IPS DF 6.9 (cell line): ENCODE measurements at regions not wholly inside any gene's neighbourhood (a gene's known extent, or its start where the extent isn't known, plus 50 kb on each side); places are given as distances from the start of the nearest gene placed in this dataset.

Experiments used
- DNase-seq: peaks from one replicate; pipeline ENCODE4 v3.0.0-alpha.2; 2013; ENCODE audit warnings: low read depth, low spot score
- H3K27ac ChIP-seq: one replicate; pipeline ENCODE4 v1.5.1; 2013; ENCODE audit warnings: low read length, control low read depth
- H3K27me3 ChIP-seq: 2 replicates; pipeline ENCODE4 v1.6.1; 2013; ENCODE audit warnings: mild to moderate bottlenecking, low read length; ENCODE audit not compliant: control insufficient read depth, insufficient read depth
- H3K36me3 ChIP-seq: 2 replicates; pipeline ENCODE4 v1.6.1; 2013; ENCODE audit warnings: low read length; ENCODE audit not compliant: control insufficient read depth, insufficient read depth
- H3K4me1 ChIP-seq: 2 replicates; pipeline ENCODE4 v1.6.1; 2013; ENCODE audit warnings: low read length; ENCODE audit not compliant: control insufficient read depth, insufficient read depth
- H3K4me3 ChIP-seq: 2 replicates; pipeline ENCODE4 v1.5.1; 2013; ENCODE audit warnings: mild to moderate bottlenecking, low read length
- H3K9me3 ChIP-seq: 2 replicates; pipeline ENCODE4 v1.6.1; 2013; ENCODE audit warnings: low read length, inconsistent platforms; ENCODE audit not compliant: control insufficient read depth, insufficient read depth
- WGBS: extraction: QIAGEN DNeasy Blood & Tissue Kit; methylation state at CpG from one replicate; pipeline ENCODE4 v1.1.7; 2013; ENCODE audit warnings: mixed read lengths, missing lambda C conversion rate; ENCODE audit not compliant: insufficient read length, insufficient coverage; 5-methylcytosine and 5-hydroxymethylcytosine counted together

DNA sequence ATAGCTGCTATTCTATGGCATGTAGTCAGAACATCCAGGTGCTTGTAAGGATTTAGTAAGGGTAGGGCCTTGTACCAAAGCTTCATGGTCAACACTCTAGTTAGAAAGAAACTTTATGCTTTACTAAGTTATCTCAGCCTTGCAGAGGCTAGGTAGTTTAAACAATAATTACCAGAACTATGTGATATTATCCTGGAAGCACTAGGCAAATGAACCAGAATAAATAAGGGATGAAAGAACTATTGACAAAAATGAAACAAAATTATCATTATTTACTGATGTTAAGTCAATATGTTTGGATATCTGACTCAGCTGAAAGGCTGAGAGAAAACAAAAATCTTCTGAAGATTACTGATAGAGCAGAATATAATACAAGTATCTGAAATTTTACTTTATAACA lies 1089.1 kb upstream of the RAG2 start:
- H3K4me1 ChIP-seq: no peaks in the 10 kb centered on the region
- H3K36me3 ChIP-seq: no peaks in the 10 kb centered on the region
- no peak overlapping the region for H3K4me3 ChIP-seq
- H3K27ac ChIP-seq: no peak overlapping the region
- no peak for DNase-seq
- no peaks in the 10 kb centered on the region for H3K9me3 ChIP-seq
- H3K27me3 ChIP-seq: no peaks in the 10 kb centered on the region

DNA sequence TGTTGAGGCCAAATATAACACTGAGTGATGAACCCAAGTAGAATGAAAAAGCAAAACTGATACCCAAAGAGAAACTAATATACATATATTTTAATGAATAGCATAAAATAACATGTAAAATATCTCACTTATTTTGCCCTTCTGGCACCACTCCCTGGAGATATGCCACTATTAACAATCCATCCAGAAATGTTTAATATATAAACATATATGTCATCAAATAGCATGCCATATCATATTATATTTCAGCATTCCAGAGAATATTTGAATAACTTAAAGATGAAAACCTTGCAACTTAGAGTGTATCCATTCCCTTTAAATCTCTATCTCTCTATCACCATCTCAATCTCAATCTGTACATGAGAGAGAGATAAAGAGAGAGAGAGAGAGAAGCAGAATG lies 1073.3 kb upstream of the RAG2 start:
- Histone ChIP-seq H3K27ac (no peak overlapping the region), H3K27me3 (no peaks in the 10 kb centered on the region), H3K4me3 (no peak overlapping the region), H3K36me3 (no peaks in the 10 kb centered on the region), H3K9me3 (no peaks in the 10 kb centered on the region), H3K4me1 (no peaks in the 10 kb centered on the region)
- DNase-seq: no peak

DNA sequence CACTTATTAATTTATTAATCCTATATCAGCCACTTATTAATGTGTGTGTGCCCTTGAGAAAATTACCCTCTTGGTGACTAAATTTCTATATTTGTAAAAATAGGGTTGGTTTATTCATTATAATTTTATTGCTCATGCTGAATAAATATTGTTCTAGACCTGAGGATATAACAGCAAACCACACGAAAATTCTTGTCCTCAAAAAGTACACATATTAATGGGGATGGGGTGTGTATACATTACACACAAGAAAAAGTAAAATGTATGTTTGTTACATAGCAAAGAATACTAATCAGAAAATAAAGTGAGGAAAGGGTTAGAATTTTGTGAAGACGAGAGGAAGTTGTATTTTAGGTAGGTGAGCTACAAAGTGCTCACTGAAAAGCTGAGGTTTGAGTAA lies 1068.9 kb upstream of the RAG2 start:
- Histone ChIP-seq H3K27me3 (no peaks in the 10 kb centered on the region), H3K4me3 (no peak overlapping the region), H3K9me3 (no peaks in the 10 kb centered on the region), H3K27ac (no peak overlapping the region), H3K36me3 (no peaks in the 10 kb centered on the region), H3K4me1 (no peaks in the 10 kb centered on the region)
- DNase-seq: no peak
- WGBS: 100% methylated on average over 1 of the region's 2 CpGs

DNA sequence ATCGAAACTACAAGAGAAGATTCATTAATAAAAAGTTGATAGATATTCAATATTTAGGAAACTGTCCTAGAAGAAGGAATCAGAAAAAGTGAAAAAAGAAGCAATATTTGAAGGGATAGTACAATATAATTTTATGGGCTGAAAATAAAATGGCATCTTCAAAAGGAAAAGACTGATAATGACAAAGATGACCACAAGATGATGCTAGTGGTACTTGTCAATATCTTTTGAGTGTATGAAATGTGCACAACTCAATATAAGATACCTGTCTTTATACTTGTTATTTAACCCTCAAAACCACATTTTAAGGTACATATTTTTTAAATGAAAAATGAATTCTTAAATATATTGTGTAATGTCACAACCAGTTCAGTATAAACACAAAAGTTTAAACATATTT lies 1059.6 kb upstream of the RAG2 start:
- no peaks in the 10 kb centered on the region for H3K9me3 ChIP-seq
- H3K36me3 ChIP-seq: no peaks in the 10 kb centered on the region
- no peak overlapping the region for H3K27ac ChIP-seq
- H3K4me3 ChIP-seq: no peak overlapping the region
- no peak for DNase-seq
- H3K4me1 ChIP-seq: no peaks in the 10 kb centered on the region
- WGBS: no CpG with 5 or more reads among the region's 1 CpG
- no peaks in the 10 kb centered on the region for H3K27me3 ChIP-seq

DNA sequence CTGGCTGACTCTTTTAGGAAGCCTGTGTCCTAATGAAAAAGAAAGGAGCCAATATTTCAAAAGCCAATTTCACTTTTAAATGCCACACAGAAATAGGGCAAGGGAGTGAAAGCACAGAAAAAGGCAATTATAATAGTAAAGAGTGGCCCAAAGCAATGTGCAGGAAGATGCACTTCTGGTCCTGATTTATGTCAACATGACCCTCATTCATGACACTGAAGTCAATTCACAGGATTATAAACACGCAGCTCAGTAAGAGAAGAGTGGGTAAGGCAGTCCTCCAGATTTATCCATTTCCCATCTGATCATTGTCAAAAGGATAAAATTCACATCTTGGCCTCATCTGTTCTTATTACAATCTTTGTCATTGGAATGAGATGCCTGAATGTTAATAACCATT lies 1049.7 kb upstream of the RAG2 start:
- Histone ChIP-seq H3K9me3 (no peaks in the 10 kb centered on the region), H3K4me3 (no peak overlapping the region), H3K27ac (no peak overlapping the region), H3K36me3 (no peaks in the 10 kb centered on the region), H3K27me3 (no peaks in the 10 kb centered on the region), H3K4me1 (no peaks in the 10 kb centered on the region)
- DNase-seq: no peak
- WGBS: no CpG with 5 or more reads among the region's 1 CpG

DNA sequence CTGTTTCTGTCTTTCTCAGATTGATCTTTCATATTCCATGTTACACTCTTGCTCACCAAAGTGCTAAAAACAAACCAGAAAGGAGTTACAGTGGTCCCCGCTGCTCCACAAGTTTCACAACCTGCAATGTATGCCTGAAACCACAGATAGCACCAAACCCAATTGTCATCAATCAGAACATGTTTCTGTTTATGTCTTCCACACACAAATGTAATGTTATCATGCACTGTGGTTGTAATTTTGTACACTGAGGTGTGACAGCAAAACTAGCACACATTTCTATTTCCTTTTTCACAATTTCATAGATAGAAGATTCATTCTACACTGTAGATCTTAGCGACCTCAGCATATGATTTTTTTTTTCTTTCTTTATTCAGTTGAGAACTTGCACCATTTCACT lies 1045.9 kb upstream of the RAG2 start:
- no peaks in the 10 kb centered on the region for H3K9me3 ChIP-seq
- no peak overlapping the region for H3K4me3 ChIP-seq
- no CpG with 5 or more reads among the region's 2 CpGs for WGBS
- no peaks in the 10 kb centered on the region for H3K27me3 ChIP-seq
- H3K27ac ChIP-seq: no peak overlapping the region
- H3K4me1 ChIP-seq: no peaks in the 10 kb centered on the region
- no peaks in the 10 kb centered on the region for H3K36me3 ChIP-seq
- DNase-seq: no peak

DNA sequence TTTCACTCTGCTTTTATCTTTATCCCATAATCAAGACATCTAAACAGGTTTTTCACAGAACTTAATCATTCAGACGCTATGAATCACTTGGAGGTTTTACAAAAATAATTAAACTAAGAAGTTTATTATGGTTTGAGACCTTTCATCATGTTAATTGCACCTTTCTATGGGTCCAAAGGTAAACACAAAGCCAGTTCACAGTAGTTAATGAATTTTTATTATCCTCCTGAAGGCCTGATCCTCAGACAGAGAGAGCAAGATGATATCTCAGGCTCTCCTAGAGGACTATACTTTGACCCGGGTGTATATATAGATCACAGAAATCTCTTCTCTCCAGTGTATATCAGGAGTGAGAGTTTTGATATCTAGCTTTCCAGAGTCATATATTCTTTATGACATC lies 1044.3 kb upstream of the RAG2 start:
- WGBS: no CpG with 5 or more reads among the region's 2 CpGs
- no peaks in the 10 kb centered on the region for H3K9me3 ChIP-seq
- no peaks in the 10 kb centered on the region for H3K27me3 ChIP-seq
- no peaks in the 10 kb centered on the region for H3K36me3 ChIP-seq
- H3K27ac ChIP-seq: no peak overlapping the region
- no peak for DNase-seq
- H3K4me1 ChIP-seq: no peaks in the 10 kb centered on the region
- no peak overlapping the region for H3K4me3 ChIP-seq

DNA sequence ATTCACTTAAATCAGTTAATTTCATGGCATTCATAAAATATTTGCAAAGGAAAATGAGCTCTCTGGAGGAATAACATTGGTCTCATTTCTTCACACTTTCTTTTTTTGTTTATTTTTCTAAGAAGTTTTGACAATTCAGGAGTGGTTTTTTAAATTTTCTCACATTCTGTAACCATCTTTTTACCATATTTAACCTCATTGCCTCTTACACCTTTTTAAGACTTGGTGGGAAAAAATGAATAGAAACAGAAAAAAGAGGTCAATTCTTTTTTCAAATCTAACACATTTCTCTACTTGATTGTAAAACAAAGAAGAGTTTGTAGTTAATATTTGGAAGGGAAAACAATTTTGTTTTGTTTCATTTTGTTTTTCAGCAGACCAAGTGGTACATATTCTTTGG lies 1034.7 kb upstream of the RAG2 start:
- no peaks in the 10 kb centered on the region for H3K4me1 ChIP-seq
- no peak overlapping the region for H3K4me3 ChIP-seq
- DNase-seq: no peak
- H3K9me3 ChIP-seq: no peaks in the 10 kb centered on the region
- no peaks in the 10 kb centered on the region for H3K27me3 ChIP-seq
- no peaks in the 10 kb centered on the region for H3K36me3 ChIP-seq
- no peak overlapping the region for H3K27ac ChIP-seq

DNA sequence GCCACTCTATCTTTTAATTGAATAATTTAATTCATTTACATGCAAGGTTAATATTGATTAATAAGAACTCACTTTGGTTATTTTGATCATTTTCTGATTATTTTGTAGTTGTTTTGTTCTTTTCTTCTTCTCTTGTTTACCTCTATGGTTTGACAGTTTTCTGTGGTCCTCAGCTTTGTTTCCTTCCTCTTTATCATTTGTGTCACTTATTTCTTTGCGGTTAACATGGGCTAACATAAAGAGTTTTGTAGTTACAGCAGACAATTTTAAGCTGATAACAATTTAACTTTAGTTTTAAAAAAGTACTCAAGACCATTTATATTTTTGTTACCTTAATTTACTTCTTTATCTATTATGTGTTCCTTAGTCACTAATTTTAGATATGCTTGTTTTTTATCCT lies 1032.8 kb upstream of the RAG2 start:
- H3K36me3 ChIP-seq: no peaks in the 10 kb centered on the region
- no peak overlapping the region for H3K27ac ChIP-seq

DNA sequence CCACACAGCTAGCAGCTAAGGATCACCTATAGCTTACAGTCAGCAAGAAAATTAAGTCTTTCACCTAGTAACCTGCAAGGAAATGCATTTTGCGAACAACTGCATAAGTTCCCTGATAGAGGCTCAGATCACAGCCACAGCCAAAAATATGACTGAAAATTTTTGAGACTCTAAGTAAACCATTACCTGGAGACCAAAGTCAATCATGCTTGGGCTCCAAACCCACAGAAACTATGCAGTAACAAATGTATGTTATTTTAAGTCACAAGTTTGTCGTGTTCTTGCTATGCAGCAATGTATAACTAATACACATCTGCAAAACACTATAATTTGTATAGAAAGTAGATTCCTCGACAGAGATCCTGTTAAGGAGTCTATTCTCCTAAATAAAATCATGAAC lies 1025.7 kb upstream of the RAG2 start:
- WGBS: no CpG with 5 or more reads among the region's 3 CpGs
- Histone ChIP-seq H3K9me3 (no peaks in the 10 kb centered on the region), H3K36me3 (no peaks in the 10 kb centered on the region), H3K27me3 (no peaks in the 10 kb centered on the region), H3K27ac (no peak overlapping the region), H3K4me1 (no peaks in the 10 kb centered on the region), H3K4me3 (no peak overlapping the region)
- no peak for DNase-seq

More for the DNA sequence above, 1032.8 kb upstream of the RAG2 start:
- no peaks in the 10 kb centered on the region for H3K4me1 ChIP-seq
- H3K4me3 ChIP-seq: no peak overlapping the region
- H3K27me3 ChIP-seq: no peaks in the 10 kb centered on the region
- no peak for DNase-seq
- H3K9me3 ChIP-seq: no peaks in the 10 kb centered on the region
- no CpG with 5 or more reads among the region's 1 CpG for WGBS

DNA sequence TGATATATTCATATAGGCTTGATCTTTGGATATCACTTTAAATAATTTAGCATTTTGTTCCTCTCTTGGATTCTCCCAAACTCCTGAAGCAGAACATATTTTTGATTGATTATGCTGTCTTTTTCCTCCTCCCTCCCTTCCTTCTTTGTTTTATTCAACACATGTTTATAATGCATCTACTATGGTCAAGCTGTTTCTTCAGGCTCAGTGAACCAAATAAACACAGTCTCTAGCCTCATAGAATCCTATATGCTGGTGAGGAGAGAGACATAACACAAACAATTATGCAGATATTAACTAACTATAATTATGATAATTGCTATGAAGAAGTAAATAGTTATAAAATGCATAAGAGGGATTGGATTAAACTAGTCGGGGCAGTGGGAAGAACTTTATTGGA lies 1023.6 kb upstream of the RAG2 start:
- DNase-seq: no peak
- Histone ChIP-seq H3K27ac (no peak overlapping the region), H3K4me3 (no peak overlapping the region), H3K27me3 (no peaks in the 10 kb centered on the region), H3K4me1 (no peaks in the 10 kb centered on the region), H3K36me3 (no peaks in the 10 kb centered on the region), H3K9me3 (no peaks in the 10 kb centered on the region)
- WGBS: no CpG with 5 or more reads among the region's 1 CpG

DNA sequence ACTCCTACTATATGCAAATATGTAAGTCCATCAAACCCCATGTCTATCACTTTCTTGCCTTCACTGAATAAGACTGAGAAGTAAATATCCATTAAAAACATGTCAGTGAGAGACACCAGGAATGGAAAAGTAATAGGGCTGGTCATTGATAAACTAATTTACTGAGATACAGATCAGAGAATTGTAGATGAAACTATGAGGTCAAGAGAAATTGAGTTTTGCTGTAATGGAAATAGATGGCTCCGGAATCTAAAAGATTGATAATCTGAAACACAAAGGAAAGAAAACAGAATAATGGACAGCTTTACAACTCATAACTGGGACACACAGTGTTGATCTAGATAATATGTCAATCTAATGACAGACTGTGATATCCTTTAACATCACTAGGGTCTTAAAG lies 1018.3 kb upstream of the RAG2 start:
- Histone ChIP-seq H3K27me3 (no peaks in the 10 kb centered on the region), H3K27ac (no peak overlapping the region), H3K36me3 (no peaks in the 10 kb centered on the region), H3K9me3 (no peaks in the 10 kb centered on the region), H3K4me1 (no peaks in the 10 kb centered on the region), H3K4me3 (no peak overlapping the region)
- no CpG with 5 or more reads among the region's 1 CpG for WGBS
- no peak for DNase-seq
